HG02678 (cell line): ENCODE measurements at regions not wholly inside any gene's neighbourhood (a gene's known extent, or its start where the extent isn't known, plus 50 kb on each side); places are given as distances from the start of the nearest gene placed in this dataset.
A peak's percentile ranks its signal among the peaks of the same experiment; 100 is the strongest.
"Not testable (repeated sequence)": the region's sequence is repeated elsewhere in the genome, so short reads cannot be mapped to it uniquely, and the experiment has no call there.

Experiments used
- ATAC-seq: cut with Tn5 transposase; IDR thresholded peaks from one replicate; pipeline ENCODE4 v1.9.1; 2021; ENCODE audit warnings: mild to moderate bottlenecking, moderate library complexity; ENCODE audit not compliant: unreplicated experiment

DNA sequence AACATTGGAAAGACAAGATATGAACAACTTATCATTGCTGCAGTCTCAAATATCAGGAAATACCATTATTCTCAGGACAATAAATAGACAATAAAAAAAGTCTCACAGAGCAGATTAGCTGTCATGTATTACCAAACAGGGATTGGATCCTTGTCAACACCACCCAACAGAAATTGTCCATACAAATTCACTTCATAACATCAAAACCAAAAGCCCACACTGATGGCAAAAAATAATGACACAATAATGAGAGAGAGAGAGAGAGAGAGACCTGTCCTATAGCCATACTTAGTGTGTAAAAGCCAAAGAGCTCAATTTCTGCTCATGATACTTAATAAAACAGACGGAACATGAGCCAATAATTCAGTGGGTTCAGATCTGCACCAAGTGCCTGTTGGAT lies 96.5 kb downstream of the PPIAL4G start:
- ATAC-seq: no peak

DNA sequence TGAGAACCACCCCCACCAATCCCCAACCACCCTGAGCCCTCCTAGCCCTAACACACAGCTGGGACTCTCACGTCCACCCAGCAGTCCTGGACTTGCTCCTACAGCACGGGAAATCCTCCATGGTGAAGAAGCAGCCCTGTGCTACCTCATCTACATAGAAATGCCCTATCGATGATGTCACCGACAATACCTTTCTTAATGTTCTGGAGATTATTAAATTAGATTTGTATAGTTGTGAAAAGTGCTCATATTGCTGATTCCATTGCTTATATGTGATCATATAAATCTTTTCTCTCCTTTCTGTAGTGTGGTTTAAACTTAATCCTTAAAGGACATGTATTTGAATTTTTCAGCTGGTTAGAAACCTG lies 97.1 kb downstream of the PPIAL4G start:
- ATAC-seq: not testable (repeated sequence)

DNA sequence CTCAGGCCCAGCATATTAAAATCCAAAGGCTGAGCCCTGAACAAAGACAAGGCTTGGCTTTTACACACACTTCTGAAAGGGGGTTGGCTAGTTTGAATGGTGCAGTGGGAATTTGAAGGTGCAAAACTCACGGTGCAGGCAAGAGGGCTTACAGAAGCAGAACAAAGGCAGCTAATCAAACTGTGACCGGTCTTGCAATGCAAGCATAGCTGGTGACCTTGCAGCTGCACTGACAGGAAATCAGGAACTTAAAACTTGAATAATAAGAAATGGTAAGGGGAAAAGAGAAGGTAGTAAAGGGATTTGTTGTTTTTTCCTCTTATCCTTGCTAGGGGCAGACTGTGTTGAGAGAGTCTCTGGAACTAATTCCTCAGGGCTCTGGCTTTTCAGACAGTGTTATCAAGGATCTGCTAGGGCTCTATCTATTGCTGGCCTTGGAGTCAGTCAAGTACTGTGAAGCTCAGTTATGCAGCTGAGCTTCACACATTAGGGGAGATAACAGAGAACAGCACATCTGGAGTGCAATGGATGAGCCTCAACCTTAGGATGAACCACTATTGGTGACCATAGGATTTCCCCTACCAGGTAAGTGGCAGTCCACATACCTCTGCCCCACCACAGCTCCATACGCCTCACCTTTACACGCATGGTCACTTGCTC lies 97.6 kb downstream of the PPIAL4G start:
- no peak for ATAC-seq

- no peak for ATAC-seq
Observed at GRCh38 chr1:148383966-148384365, 99.1 kb downstream of the PPIAL4G start.

GRCh38 chr1:148379697-148380096 lies 103.4 kb downstream of the PPIAL4G start:
- no peak for ATAC-seq

DNA sequence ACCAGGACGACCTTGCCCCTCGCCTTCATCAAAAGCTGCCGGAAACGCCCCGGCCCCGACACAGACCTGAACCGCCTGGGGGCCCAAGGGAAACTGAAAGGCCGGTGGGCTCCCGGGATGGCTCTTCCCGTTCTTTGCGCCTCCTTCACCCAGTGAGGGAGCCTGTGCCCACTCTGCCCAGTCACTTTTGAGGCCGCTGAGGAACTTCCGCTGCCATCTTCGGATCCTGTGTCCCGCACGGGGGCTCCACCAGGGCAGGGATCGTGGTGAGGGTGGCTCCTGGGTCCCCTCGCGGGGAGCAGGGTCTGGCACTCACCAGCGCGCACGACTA lies 104.0 kb downstream of the PPIAL4G start:
- no peak for ATAC-seq

DNA sequence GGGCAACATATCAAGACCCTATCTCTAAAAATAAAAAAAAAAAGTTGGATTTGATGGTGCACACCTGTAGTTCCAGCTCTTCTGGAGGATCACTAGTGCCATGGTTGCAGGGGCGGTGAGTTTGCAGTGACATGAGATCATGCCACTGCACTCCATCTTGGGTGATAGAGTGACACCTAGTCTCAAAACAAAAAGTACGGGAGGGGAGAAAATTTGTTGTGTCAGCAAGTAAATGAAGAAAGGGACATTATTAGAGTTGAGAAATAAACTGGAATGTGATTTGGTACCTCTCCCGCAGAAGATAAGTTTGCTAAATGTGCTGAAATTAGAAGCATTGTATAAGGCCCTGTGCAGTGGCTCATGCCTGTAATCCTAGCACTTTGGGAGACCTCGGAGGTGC lies 105.1 kb downstream of the PPIAL4G start:
- not testable (repeated sequence) for ATAC-seq

GRCh38 chr1:148377045-148377444 lies 106.1 kb downstream of the PPIAL4G start:
- ATAC-seq: not testable (repeated sequence)

DNA sequence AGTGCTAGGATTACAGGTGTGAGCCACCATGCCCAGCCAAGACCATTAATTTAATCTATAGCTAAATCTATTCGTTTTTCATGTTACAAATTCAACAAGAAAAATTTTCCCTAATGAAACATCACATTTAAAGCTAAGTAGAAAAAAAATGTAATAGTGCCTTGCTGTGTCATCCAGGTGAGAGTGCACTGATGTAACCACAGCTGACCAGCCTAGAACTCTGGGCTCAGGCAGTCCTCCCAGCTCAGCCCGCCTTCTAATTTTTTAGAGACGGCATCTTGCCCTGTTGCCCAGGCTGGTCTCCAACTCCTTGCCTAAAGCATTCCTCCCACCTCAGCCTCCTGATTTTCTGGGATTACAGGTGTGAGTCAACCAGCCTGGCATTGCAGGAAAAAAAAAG lies 109.0 kb downstream of the PPIAL4G start:
- ATAC-seq: no peak

- no peak for ATAC-seq
Observed at GRCh38 chr1:148373192-148373925, 109.7 kb downstream of the PPIAL4G start.

GRCh38 chr1:148372731-148373130 lies 110.4 kb downstream of the PPIAL4G start:
- no peak for ATAC-seq

- not testable (repeated sequence) for ATAC-seq
Observed at GRCh38 chr1:148372051-148372726, 110.9 kb downstream of the PPIAL4G start.

DNA sequence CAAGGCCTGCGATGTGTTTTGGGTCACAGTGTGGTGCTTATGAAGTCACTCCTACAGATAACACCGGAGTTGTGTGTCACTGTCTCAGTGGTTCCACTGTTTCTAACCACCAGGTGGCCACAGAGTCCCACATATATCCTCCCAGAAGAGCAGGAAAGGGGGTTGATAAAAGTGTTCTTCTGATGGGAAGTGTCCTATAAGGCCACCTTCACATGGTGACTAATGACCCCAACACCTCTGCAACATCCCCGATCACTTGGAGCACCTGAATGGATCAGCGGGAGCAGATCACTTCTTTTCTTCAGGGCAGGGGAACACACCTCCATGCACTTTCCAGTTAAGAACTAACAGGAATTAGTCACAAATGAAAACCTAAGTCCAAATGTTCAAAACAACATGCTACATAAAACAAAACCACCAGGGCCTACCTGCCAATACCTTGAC lies 111.5 kb downstream of the PPIAL4G start:
- peak; percentile 47 for ATAC-seq

DNA sequence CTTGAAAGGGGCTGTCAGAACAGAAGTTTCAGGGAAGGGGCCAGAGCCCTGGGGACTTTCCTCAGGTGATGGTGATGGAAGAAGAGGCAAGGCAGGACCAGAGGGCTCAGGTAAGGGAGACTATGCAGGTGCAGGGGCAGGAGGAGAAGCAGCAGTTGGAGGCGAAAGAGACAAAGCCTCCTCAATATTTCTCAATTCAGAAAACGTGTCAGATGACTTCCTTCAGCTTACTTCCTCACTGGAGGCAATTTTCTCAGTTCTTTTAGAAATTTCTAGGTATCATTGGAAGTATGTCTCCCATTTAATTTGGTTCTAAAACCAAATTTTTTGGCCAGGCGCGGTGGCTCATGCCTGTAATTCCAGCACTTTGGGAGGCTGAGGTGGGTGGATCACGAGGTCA lies 112.4 kb downstream of the PPIAL4G start:
- ATAC-seq: not testable (repeated sequence)

GRCh38 chr1:148367596-148367995 lies 115.5 kb downstream of the PPIAL4G start:
- ATAC-seq: no peak

GRCh38 chr1:148366136-148366753 lies 116.9 kb downstream of the PPIAL4G start:
- not testable (repeated sequence) for ATAC-seq

DNA sequence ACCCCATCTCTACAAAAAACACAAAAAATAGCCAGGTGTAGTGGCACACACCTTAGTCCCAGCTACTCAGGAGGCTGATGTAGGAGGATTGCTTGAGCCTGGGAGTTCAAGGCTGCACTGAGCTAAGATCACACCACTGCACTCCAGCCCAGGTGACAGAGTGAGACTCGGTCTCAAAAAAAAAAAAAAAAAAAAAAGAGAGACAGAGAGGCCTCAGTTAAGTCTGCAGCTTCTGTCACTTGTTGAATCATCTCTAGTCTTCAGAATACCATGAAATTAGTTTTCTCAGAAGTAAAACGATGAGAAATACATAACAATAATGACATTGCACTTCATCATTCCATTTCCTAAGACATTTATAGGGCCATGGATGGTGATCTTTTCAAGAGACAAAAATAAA lies 118.0 kb downstream of the PPIAL4G start:
- ATAC-seq: not testable (repeated sequence)

DNA sequence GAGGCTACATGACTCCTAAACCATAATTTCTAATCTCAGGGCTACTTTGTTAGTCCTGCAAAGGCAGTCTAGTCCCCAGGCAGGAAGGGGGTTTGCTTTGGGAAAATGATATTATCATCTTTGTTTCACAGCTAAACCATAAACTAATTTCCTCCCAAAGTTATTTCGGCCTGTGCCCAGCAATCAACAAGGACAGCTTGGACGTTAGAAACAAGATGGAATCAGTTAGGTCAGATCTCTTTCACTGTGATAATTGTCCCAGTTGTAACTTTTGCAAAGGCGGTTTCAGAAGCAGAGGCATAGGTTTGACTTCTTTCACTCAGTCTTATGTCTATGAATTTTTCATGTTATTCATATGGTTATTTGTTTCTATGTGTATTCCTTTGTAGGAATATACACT lies 119.1 kb downstream of the PPIAL4G start:
- not testable (repeated sequence) for ATAC-seq

DNA sequence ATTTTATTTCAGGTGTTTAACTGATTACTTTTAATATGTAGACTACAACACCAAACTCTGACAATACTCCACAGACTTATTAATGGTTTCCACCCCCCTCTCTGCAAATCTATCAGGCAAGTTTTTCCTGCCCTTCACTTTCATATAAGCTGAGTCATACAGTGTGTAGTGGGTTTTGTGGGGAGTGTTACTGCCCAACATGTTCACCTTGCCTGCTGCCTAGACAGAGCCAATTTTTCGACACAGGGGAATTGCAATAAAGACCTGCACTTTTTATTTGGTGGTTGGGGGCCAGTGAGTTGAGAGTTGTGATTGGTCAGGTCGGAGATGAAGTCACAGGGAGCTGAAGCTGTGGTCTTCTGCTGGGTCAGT lies 119.7 kb downstream of the PPIAL4G start:
- no peak for ATAC-seq

DNA sequence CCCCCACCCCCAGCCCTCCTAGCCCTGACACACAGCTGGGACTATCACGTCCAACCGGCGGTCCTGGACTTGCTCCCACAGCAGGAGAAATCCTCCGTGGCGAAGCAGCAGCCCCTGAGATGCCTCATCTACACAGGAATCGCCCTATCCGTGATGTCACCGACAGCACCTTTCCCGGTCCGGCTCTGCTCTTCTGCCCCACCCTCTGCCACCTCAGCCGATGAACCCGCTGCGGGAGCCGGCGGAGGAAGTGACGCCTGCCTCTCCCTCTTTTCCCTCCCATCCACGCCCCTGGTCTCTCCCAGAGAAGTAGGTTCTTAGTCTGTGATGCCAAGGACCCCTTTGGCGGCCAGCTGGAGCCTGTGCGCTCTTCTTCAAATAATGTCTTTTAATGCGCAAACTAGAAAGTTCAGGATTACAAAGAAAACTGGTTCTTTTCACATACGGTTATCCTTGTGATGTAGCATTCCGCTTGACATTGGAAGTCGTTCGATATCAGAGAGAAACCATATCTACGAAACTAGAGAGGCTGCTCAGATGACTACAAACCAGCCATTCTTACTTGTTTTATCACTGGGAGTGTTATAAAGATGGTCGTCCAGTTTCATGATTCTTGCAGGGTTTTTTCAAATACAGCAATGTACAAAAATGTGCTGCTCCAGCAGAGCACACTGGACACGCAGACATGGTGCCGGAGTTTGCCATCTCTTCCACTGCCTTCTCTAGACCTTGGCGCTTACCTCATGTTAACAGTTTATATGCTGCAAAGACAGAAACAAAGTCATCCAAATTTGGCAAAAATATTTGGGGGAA lies 120.3 kb downstream of the PPIAL4G start:
- ATAC-seq: no peak

DNA sequence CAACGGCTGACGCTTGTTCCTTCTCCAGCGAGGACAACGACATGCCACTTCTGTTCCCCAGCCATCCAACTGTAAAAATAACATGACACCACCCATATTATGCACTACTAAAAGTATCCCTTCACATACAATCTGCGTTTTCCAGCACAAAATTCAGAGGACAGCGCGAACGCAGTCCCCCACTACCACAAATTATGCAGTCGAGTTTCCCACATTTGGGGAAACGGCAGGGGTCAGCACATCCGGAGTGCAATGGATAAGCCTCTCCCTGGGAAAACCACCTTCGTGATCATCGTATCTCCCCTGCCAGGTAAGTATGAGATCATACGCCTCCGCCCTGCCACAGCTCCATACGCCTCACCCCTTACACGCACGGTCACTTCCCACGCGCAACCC lies 120.9 kb downstream of the PPIAL4G start:
- no peak for ATAC-seq
